ENCODE measurements at regions not wholly inside any gene's neighbourhood (a gene's known extent, or its start where the extent isn't known, plus 50 kb on each side); places are given as distances from the start of the nearest gene placed in this dataset.
"Not testable (repeated sequence)": the region's sequence is repeated elsewhere in the genome, so short reads cannot be mapped to it uniquely, and the experiment has no call there.

DNA sequence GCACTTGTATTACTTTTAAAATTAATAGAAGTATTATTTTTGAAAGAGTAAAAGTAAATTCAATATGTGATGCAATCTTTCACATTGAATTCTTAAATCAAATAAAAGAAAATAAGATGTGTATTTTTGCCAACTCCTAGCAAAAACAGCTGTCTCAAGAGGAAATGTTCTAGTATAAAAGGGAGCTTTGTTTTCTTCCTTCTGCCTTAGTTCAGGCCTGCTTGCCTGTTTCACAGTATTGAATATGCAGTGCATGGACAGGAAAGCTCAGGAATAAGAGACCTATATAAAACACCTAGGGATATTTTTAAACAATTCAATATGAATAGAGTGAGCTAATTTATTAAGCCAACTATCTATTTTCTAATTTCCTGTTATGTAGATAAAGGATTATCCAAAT, 294.8 kb upstream of the G2E3 start:
- DNase-seq (ENCODE audit: low read depth in 2 of 2), result no peak

DNA sequence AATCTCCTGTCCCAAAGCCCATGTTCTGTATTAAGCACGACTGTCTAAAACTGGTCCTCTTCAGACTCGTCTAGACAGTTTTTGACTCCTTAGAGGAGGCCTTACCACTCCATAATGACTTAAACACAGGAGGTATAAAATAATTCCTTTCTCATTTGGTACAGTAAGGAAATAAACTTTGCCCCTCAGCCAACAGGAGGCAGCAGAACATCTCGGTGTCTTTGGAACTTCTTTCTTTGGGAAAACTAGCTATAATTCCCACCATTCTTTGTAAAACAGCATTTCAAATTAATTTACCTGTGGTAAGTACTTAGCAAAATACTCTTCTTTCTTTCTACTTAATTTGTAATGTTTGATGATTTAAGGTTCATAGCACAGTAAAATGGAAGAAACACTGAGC, 292.7 kb upstream of the G2E3 start:
- DNase-seq (ENCODE audit: low read depth in 2 of 2), result no peak

DNA sequence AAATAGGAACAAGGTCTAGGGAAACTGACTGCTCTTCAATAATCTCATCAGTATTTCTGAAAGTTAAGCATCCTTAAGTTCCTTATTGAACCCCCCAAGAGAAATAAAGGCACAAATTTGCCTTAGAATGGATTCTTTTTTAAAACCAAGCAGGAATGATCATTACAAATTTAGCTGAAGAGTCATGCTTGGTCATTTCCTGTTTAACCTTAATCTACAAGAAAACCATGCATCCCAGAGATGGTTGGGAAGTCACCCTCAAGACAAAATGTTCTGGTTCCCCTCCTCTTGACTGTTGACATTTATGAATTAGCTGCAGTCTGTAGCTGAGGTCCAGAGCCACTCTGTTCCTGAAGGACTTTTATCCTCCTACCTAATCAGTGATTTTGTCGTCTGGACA, 291.8 kb upstream of the G2E3 start:
- DNase-seq (ENCODE audit: low read depth in 2 of 2), result no peak

DNA sequence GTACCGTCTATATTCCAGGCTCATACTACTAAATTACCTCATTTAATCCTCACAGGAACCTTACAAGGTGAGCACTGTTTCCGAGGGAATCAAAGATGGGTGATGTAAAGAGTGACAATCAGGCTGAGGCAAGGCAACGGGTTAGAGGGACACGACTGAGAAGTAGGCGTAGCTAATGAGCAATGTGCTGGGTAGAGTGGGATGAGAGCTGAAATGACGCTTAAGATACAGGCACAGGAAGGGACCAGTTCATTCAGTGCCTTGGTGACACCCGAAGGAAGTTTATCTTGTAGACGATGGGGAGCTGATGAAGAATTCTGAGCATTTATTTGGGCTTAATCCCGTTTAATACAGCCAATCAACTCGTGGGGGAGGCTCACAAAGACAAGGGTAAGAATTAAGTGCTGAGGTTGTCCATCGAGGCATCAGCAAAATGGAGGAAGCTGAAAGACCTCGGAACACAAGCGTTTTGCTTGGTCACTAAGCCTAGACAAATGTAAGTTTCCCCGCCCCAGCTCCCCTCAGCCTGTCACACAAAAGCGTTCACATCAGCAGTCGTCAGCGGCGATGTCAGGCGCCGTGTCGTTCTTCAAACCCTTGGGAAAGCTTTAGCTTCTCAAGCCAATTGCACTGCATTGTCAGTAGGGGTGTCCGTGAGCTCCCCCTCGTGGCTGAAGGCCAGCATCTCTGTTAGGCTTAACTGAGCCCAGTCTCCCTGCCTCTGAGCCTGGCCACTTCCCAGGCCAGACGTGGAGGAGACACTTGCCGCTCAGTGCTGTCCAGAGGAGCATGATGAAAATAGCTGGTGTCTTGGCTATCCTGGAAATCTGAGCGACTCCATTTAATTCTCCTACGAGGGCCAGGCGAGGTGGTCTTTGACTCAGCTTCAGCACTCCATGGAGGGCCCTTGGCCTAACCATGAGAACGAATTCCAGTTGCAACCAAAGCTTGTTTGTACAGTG, 288.5 kb upstream of the G2E3 start:
- peak in 1 of 2 donors; percentile 2 for DNase-seq (ENCODE audit: low read depth in 2 of 2)

DNA sequence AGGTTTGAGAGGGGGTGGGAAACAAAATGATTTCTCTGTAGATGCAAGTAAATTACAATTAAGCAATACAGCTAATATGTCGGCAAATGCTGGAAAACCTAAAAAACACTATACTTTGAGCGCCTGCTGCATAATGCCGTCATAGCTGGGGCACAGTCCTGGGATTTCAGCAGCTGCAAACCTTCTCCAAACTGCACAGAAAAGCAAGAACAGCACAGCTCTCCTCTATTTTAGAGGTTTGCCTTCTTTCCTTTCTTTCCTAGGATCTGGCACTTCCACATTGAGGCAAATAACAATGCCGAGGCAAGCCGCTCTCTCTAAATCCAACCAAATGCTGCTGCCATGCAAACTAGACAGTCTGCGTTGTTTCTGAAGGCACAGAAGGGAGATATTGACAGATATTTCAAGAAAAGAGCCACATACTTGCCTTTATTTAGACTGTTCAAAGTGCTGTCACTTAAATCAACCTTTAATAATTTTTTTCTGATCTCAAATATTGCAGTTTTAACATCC, 287.1 kb upstream of the G2E3 start:
- no peak for DNase-seq (ENCODE audit: low read depth in 2 of 2)

DNA sequence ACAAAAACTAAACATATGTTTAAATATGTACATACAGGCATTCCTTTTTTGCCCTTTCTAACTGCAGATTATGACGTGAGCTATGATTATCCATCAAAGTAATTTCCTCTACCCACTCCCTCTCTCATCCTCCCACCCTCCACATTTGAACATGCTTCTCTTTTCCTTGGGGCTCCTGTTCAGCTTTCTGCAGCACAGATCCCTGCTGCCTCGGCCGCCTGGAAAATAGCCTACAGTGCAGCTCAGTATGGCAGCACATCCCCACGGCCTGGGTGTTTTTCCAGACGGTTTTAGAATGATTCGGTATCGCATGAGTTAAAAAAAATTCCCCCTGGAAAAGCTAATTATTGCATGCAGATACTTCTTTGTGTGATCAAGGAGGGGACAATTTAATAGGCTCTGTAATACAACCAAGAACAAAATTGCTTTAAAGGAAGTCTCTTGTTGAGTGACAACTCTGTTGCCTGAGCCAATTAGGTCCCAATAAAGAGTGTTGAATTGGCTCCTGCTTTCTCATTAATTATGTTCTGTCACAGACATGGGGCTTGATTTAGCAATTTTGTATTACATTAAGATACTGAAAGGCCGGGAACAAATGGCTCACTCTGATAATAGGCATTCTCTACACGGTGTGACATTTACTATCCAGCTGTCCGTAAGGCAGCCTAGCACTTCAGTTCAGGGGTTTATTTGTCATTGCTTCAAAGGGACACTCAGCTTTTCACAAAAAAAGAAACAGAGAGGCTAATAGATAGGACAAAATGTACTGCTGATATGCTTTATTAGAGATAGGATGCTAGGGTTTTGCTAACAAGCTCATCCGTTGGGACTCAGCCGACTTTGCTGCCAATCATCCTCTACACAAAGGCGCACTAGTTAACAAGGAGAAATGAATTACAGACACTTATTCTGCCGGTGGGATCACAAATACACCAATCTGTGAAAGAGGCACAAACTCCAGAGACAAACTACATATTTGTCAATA, 285.8 kb upstream of the G2E3 start:
- DNase-seq (ENCODE audit: low read depth in 2 of 2), result no peak

DNA sequence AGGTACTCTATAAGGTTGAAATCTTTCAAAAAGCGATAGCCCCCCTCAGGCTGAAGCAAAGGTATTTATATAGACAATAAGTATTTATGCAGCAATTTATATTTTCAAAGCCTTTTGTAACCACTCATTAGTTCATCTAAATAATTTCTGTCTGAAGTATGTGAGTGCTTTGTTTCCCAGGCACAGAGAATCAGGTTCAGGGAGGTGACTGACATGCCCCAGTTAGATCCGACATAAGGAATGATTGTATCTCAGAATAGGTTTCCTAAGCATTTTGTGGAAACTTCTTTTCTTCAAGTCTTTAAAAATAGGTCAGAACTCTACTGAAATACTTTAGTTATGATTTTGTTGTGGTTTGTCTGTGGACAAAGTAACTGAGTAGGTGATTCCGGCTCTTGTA, 283.4 kb upstream of the G2E3 start:
- no peak for DNase-seq (ENCODE audit: low read depth in 2 of 2)

DNA sequence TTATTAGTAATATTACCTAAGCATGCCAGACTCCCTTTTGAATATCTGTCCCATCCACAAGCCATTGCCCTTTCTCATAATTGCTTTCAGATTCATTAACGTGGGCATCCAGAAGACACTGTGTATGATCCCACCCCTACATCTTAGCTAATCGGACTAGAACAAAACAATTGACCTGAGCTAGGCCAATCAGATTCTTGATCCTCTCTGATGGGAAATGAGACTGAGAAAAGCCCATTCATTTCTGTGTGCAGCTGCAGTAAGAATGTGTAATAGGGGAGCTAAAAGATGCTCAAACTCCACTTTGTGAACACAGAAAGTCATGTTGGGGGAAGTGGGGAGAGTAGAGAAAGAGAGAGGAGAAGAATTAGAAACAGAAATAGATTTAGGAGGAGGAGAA, 281.7 kb upstream of the G2E3 start:
- DNase-seq (ENCODE audit: low read depth in 2 of 2), result no peak

DNA sequence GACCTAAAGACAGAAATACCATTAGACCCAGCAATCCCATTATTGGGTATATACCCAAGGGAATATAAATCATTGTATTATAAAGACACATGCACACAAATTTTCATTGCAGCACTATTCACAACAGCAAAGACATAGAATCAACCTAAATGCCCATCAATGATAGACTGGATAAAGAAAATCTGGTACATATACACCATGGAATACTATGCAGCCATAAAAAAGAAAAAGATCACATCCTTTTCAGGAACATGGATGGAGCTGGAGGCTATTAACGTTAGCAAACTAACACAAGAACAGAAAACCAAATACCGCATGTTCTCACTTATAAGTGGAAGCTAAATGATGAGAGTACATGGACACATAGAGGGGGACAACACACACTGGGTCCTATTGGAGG, 280.1 kb upstream of the G2E3 start:
- DNase-seq (ENCODE audit: low read depth in 2 of 2), result not testable (repeated sequence)

DNA sequence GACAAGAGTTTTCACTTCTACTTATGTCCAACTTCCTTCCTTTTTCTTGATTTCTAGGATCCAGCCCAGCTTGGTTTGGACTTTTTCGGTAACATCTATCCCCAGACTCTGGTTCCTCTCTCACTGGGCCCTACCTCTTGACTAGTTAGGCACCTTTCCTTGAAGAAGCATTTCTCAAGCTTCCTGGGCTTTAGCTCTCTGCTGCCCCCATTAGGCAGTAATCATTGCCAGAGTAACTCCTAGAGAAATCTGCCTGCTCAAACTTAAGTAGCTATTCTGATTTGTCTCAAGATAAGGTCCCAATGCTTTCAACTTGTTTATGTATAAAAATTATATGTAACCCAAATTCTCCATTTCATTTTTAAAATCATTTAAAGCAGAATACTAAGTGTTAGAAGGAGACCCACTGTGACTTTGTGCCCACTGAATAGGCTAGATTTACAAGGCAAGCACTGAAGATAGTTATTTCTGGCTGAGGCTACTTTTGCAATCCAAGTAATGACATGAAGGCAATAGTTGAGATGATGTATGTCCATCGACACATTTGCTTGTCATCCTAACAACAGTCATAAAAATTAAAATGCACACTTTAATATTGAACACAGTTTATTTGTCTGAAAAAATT, 275.0 kb upstream of the G2E3 start:
- DNase-seq (ENCODE audit: low read depth in 2 of 2), result no peak

DNA sequence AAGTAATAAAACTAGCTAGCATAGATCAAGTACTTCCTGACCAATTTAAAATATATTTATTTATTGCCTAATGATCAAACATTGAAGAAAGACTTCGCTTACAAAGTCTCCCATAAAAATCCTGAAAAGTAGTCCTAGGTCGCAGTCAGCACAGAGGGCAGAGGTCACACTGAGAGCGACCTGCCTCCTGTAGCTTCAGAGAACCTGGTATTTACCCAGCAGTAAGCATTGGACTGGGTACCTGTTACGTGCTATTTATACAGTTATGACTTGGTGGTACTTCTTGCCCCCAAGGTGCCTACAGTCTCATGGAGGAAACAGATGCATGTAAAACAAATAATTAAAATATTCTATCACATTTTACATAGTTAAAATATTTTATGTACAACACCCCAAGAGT, 274.1 kb upstream of the G2E3 start:
- no peak for DNase-seq (ENCODE audit: low read depth in 2 of 2)

DNA sequence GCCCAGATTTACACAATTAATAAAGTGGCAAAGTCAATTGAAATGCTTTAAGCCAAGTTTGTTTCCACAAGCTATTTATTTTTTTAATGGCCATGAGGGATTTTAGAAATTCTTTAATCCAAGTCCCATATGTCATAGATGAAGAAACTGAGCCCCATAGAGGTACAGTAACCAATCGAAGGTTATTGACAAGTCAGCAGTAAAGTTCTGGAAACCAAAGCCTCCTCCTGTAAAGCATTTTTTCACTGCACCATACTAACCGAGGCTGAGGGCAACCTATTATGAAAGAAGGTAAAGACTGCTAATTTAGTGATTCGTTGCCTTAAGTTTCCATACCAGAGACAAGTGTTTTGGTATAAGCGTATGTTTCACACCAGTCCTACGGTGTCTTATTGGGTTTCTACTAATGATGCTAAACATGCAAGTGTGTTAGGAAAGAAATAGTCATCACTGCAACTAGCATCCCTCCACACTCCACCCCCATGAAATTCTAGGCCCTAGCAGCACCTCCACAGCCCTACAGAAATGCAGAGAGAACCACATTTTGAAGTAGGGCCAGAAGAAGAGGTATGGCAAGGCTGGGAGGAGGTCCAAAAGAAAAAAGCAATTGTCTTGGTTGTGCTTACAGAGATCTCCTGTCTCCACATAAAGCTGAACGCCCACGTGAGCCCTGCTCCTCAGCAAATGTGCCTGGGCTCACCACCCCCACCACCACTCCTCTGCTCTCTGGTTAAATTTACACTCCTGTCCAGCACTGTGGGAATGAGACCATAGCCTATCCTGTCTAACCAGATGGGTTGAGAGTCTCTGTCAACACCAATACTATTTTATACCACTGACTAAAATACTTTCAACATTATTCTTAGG, 271.1 kb upstream of the G2E3 start:
- no peak for DNase-seq (ENCODE audit: low read depth in 2 of 2)

DNA sequence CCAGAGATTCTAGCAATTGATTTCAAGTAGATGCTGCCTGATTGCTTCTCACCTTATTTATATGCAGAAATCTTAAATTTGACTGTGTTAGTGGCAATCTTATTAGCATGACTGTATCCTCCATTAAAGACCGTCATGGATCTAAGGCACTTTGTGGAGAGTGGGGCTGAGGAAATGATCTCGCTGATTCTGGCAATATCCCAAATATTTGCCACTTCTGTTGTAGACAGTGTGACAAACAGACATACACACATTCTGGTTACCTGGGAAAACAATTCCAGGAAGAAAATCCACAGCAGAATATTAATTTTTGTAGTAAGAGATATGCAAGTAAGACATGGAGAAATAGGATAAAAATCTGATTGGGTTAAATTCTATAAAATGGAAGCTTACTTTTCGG, 269.0 kb upstream of the G2E3 start:
- DNase-seq (ENCODE audit: low read depth in 2 of 2), result no peak

DNA sequence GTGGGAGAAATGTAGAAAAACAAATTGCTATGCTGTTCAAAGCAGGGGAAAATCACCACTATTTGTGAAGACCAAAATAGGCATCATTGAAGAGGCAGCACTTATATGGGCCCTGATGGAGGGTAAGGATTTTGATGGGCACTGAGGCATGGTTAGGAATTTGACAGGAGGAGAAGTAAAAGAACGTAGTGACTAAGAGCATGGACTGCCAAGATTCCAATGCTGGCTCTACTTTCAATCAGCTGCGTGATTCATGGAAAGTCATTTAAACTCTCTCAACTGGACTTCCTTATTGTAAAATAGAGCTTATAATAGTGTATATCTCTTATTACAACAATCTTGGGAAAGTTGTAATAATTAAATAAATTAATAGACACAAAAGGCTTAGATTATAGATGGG, 267.7 kb upstream of the G2E3 start:
- no peak for DNase-seq (ENCODE audit: low read depth in 2 of 2)

DNA sequence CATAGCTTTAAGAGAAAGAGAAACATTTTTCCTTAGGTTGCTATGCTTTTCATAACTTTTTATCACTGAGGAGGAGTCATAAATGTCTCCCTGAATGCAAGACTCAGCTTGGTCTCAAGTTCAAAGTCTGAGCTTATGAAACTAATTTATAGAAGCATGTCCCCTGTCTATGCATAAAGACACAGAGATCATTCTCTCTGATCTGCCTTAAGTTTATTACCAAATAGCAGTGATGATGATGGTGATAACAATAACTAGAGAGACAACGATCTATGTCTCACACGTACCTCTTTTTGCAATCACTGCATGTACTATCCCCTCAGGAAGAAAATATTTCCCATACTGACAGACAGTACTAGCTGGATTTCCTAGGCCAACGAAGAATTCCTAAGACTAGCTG, 266.4 kb upstream of the G2E3 start:
- DNase-seq (ENCODE audit: low read depth in 2 of 2), result no peak

DNA sequence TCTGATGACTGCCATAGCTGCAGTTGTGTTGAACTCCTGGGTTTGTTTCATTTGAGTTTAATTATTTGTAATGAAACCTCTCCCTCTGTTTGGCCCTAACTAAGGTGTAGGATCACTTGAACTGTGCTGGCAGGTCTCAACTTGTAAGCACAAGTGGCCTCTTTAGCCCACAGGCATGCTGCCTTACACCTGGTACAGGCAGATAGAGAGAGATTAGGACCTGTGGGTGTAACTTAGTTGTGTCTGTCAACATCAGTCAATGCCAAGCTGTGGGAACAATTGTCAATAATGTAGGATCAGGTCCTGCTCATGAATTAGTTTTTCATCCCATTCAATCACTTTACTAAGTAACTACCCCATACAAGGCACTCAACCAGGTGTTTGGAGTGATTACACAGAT, 263.0 kb upstream of the G2E3 start:
- no peak for DNase-seq (ENCODE audit: low read depth in 2 of 2)

DNA sequence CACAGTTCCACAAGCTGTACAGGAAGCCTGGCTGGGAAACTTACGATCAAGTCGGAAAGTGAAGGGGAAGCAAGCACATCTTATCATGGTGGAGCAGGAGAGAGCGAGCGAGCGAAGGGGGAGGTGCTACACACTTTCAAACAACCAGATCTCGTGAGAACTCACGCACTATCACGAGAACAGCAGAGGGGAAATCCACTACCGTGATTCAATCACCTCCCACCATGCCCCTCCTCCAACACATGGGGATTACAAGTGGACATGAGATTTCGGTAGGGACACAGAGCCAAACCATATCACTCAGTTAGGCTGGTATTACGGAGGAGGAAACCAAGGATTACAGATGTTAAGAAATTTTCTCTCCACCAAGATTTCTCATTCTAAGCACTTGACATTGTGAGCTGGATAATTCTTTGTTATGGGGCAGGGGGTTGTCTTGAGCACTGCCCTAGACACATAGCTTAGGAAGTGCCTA, 262.0 kb upstream of the G2E3 start:
- no peak for DNase-seq (ENCODE audit: low read depth in 2 of 2)

DNA sequence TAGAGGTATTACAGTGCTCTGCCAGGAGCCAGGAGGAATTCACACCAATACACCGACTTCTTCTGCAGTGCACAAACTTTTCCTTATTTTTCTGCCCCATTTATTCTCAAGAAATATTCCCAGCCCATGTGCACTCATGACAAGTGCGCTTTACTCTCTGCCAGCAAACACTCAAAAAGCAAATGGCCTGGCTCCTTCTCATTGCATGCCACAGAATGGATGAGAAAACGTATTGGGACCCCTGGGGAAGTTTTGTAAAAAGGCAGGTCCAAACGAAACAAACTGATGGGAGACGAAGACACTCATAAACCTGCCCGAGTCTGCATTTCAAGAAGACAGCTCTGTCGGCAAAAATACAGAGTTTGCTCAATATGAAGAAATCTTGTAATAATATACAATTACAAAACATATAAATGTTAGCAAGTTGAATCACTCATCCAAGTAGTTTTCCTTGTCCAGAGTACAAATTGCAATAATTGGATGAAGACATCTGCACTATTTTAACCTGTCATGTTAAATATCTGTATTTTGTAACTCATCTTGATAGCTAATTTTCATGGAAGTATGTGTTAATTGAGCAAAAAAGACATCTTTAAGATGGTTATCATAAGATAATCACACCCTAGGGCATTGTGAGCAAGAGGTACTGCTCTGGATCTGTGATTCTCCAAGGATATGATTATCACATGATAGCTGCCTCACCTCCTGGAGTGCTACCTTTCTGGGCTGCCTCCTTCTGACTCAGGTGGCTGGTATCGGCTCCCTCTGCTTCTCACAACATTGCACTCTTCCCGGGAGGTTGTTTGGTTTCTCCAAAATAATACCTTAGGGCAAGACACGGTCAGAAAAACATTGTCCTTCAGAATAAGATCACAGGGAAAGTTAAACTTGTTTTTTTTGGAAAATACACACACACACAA, 260.8 kb upstream of the G2E3 start:
- no peak for DNase-seq (ENCODE audit: low read depth in 2 of 2)

DNA sequence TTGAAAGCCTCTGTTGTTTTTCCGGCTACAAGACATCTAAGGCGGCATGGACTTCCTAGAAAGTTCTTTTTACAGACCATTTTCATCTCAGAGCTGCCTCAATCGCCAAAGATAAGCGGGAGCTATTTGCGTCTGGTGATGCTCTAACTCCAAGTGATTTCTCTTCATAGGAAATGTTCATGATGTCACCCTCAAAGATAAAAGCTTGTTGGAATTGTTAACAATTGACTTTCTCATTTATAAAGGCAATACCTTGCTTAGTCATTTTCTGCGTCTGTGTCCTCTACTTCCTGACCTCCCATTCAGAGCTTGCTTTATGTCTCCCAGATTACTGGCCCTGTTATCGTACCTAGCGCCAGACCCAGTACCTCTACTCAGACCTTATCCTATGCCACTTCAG, 259.0 kb upstream of the G2E3 start:
- DNase-seq (ENCODE audit: low read depth in 2 of 2), result no peak

DNA sequence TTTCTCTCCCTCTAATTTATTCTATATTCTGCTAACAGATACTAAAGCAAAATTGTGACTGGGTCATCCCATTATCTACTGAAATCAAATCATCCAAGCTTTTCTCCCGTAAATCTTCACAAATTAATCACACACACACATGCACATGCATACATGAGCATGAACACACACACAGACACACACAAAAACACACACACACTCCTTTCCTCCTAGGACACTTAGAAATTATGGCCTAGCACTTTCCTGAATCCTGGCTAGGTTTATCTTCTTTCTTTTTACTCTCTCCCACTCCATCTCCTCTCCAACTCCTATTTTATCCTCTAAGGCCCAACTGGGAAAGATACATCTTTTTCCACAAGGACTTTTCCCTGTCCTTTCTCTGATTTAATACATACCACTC, 255.6 kb upstream of the G2E3 start:
- no peak for DNase-seq (ENCODE audit: low read depth in 2 of 2)

Data from stimulated activated CD8-positive, alpha-beta memory T cell treated with anti-CD3 and anti-CD28 coated beads, Interleukin-2, amount 100 ng/mL, for 1 hour (primary cell).